Testis (tissue), 2 donors: ENCODE measurements at regions not wholly inside any gene's neighbourhood (a gene's known extent, or its start where the extent isn't known, plus 50 kb on each side); places are given as distances from the start of the nearest gene placed in this dataset.
"Not testable (repeated sequence)": the region's sequence is repeated elsewhere in the genome, so short reads cannot be mapped to it uniquely, and the experiment has no call there.

Source experiments
- DNase-seq: peaks from one replicate; pipeline ENCODE4 v3.0.0-alpha.2; 2019
- H3K27ac ChIP-seq, 2 donors: fragments of 200-600 bp; sonication (generic); one replicate each; pipeline ENCODE4 v1.5.1; 2019
- H3K27me3 ChIP-seq: fragments of 200-600 bp; sonication (generic); one replicate; pipeline ENCODE4 v1.5.1; 2019
- H3K36me3 ChIP-seq: fragments of 200-600 bp; sonication (generic); one replicate; pipeline ENCODE4 v1.5.1; 2017; ENCODE audit warnings: low read depth; ENCODE audit errors: missing control alignments
- H3K4me1 ChIP-seq: fragments of 200-600 bp; sonication (generic); one replicate; pipeline ENCODE4 v1.5.1; 2019
- H3K4me3 ChIP-seq, 2 donors: fragments of 200-600 bp; sonication (generic); one replicate each; pipeline ENCODE4 v1.5.1; 2017 to 2019
- H3K9me3 ChIP-seq: fragments of 200-600 bp; sonication (generic); one replicate; pipeline ENCODE4 v1.5.1; 2017
- POLR2A ChIP-seq: fragments of 450-650 bp; IDR thresholded peaks from one replicate; pipeline ENCODE4 v1.6.1; 2017; ENCODE audit warnings: antibody characterized with exemption, mild to moderate bottlenecking, moderate library complexity
- WGBS, 2 donors: methylation state at CpG; one replicate each; pipeline ENCODE4 v1.1.5; 2018; 5-methylcytosine and 5-hydroxymethylcytosine counted together
- intact Hi-C: fragments of 100-400 bp; cut with DNase I; formaldehyde crosslinking; loops from one replicate; pipeline ENCODE4 v1.15.1; 2023; ENCODE audit warnings: low total_unique reads
- TF ChIP-seq, protein P1 (sequence below), 3 experiments: fragments of 450-650 bp in 2 of 3; fragments of 200-600 bp in 1 of 3; sonication (generic) in 1 of 3; IDR thresholded peaks; one replicate each; pipeline ENCODE4 v1.5.1; 2016 to 2019; ENCODE audit warnings: antibody characterized with exemption in 3 of 3, mild to moderate bottlenecking in 2 of 3, moderate library complexity in 1 of 3

DNA sequence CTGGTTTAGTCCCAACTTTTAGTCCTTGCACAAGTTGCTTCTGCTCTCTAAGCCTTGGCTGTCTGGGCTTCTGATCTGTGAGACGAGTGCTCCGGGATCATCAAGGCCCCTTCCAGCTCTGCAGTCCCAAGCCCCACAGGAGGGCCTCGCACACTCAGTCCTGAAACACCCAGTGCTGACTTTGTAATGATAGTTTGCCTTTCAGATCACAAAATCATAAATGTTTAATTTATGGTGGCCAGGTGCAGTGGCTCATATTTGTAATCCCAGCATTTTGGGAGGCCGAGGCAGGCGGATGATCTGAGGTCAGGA, 95.9 kb upstream of the SLC25A48 start:
- Histone ChIP-seq H3K4me1 (peaks cover 10% of the 10 kb centered on the region), H3K4me3 (no peak overlapping the region), H3K27me3 (no peaks in the 10 kb centered on the region), H3K27ac (no peak overlapping the region), H3K36me3 (no peaks in the 10 kb centered on the region), H3K9me3 (no peaks in the 10 kb centered on the region)
- intact Hi-C loops, result no loop called here
- TF ChIP-seq, protein P1, sequence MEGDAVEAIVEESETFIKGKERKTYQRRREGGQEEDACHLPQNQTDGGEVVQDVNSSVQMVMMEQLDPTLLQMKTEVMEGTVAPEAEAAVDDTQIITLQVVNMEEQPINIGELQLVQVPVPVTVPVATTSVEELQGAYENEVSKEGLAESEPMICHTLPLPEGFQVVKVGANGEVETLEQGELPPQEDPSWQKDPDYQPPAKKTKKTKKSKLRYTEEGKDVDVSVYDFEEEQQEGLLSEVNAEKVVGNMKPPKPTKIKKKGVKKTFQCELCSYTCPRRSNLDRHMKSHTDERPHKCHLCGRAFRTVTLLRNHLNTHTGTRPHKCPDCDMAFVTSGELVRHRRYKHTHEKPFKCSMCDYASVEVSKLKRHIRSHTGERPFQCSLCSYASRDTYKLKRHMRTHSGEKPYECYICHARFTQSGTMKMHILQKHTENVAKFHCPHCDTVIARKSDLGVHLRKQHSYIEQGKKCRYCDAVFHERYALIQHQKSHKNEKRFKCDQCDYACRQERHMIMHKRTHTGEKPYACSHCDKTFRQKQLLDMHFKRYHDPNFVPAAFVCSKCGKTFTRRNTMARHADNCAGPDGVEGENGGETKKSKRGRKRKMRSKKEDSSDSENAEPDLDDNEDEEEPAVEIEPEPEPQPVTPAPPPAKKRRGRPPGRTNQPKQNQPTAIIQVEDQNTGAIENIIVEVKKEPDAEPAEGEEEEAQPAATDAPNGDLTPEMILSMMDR (IDR thresholded peaks at IDR 0.05), result no peak
- WGBS, 2 donors, result 89 to 97% methylated on average over 4 to 5 of the region's 5 CpGs
- DNase-seq, result no peak

DNA sequence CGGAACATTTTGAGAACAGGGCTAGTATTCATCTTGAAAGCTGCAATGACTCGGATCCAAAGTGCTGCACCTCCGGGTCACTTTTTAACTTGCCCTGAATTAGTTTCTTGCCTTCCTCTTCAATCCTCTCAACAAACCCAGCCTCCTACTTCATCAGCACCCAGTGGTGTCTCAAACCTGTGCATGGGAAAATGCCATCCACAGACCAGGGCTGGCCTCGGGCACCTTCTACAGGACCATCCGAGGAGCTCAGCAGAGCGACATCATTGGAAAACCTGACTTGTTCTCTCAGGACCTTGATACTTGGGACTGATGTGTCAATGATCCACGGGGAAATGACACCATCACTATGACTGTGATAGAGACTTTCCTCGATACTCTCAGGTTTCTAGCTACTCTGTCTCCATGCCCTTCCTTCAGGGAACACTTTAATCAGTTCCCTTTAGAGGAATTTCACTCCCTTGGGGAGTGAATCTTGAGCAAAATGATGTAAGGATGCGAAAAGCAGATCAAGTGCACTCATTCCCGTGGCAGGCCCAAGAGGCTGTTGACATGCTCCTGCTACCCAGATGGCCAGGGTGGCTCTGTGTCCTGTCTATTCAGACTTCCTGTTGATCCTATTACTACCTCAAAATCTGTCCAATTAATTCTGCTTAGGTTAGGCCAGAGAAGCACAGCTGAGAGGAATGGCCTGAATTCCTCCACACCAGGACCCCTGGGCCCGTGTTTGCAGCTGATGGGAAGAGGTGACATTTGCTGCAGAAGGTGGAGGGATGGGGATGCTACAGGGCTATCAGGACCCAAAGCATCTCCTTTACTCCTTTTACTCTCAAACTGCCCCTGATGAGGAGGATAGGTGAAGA, 96.5 kb upstream of the SLC25A48 start:
- DNase-seq, result no peak
- TF ChIP-seq, protein P1 (IDR thresholded peaks at IDR 0.05), result no peak
- TF ChIP-seq POLR2A, result no peak

DNA sequence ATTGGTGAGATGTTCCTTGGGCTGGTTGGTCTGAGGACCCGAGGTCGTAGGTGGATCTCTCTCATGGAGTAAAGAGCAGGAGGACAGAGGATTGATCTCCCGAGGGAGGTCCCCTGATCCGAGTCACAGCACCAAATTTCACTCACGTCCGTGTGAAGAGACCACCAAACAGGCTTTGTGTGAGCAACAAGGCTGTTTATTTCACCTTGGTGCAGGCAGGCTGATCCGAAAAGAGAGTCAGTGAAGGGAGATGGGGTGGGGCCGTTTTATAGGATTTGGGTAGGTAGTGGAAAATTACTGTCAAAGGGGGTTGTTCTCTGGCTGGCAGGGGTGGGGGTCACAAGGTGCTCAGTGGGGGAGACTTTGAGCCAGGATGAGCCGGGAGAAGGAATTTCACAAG, 97.5 kb upstream of the SLC25A48 start:
- H3K4me1 ChIP-seq, H3K27me3 ChIP-seq, intact Hi-C loops, H3K36me3 ChIP-seq, H3K27ac ChIP-seq, H3K4me3 ChIP-seq, H3K9me3 ChIP-seq, DNase-seq: not testable (repeated sequence)
- 86 to 90% methylated on average over 9 of the region's 9 CpGs for WGBS, 2 donors

More for the DNA sequence above, 96.5 kb upstream of the SLC25A48 start:
- H3K9me3 ChIP-seq, result no peaks in the 10 kb centered on the region
- H3K27me3 ChIP-seq, result no peaks in the 10 kb centered on the region
- no peak overlapping the region for H3K27ac ChIP-seq
- H3K4me3 ChIP-seq, result no peak overlapping the region
- H3K36me3 ChIP-seq, result no peaks in the 10 kb centered on the region
- 87 to 89% methylated on average over 11 of the region's 11 CpGs for WGBS, 2 donors
- H3K4me1 ChIP-seq, result peaks cover 10% of the 10 kb centered on the region
- intact Hi-C loops, result no loop called here

DNA sequence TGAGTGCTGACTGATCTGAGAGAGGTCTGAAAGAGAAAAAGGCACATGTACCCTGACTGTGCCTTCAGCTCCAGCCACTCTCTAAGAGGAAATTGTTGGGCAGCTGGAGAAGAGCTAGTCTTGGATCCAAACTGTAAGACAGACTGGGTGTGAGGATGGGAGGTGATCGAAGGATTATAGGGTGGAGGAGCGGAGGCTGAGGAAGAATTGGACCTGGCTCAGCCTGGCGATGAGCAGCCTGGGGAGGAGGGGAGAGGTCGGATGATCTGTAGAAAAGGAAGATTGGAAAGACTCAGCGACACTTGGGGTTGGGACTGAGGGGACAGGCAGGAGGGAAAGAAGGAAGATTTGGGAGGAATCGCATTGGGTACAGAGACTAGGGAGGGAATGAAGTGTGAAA, 98.6 kb upstream of the SLC25A48 start:
- DNase-seq, result no peak
- intact Hi-C loops, result no loop called here
- H3K36me3 ChIP-seq, result no peaks in the 10 kb centered on the region

DNA sequence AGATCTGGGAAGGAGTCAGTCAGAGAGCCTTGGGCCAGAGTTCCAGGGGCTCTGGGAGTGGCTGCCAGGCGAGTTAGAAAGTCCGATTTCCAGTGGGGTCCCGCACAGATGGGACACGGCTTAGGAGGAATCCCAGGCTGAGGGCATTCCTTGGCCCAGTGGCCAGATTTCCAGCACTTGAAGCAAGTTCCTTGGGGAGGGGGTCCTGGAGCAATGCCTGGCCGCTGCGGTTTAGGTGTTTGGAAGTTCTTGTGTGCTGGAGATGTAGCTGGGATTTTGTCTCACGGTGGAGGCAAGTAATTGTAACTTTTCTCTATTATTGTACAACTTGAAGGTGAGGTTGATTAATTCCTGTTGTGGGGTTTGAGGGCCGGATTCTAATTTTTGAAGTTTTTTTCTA, 99.5 kb upstream of the SLC25A48 start:
- H3K27me3 ChIP-seq, H3K36me3 ChIP-seq, intact Hi-C loops, H3K27ac ChIP-seq, H3K9me3 ChIP-seq, H3K4me1 ChIP-seq, DNase-seq, H3K4me3 ChIP-seq: not testable (repeated sequence)
- WGBS, 2 donors, result 88 to 91% methylated on average over 8 of the region's 8 CpGs

More for the DNA sequence above, 98.6 kb upstream of the SLC25A48 start:
- no peak for TF ChIP-seq POLR2A
- TF ChIP-seq, protein P1 (IDR thresholded peaks at IDR 0.05), result no peak
- H3K9me3 ChIP-seq, result no peaks in the 10 kb centered on the region
- WGBS, 2 donors, result 93% methylated on average over 6 of the region's 6 CpGs
- H3K4me1 ChIP-seq, result peaks cover 10% of the 10 kb centered on the region
- H3K4me3 ChIP-seq, result no peak overlapping the region
- H3K27ac ChIP-seq, result no peak overlapping the region
- no peaks in the 10 kb centered on the region for H3K27me3 ChIP-seq

DNA sequence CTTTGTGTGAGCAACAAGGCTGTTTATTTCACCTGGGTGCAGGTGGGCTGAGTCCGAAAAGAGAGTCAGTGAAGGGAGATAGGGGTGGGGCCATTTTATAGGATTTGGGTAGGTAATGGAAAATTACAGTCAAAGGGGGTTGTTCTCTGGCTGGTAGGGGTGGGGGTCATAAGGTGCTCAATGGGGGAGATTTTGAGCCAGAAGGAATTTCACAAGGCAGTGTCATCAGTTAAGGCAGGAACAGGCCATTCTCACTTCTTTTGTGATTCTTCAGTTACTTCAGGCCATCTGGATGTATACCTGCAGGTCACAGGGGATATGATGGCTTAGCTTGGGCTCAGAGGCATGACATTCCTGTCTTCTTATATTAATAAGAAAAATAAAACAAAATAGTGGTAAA, 103.4 kb upstream of the SLC25A48 start:
- WGBS, 2 donors, result 92 to 96% methylated on average over 1 of the region's 1 CpG
- H3K4me1 ChIP-seq, H3K36me3 ChIP-seq, H3K4me3 ChIP-seq, H3K27me3 ChIP-seq, DNase-seq, H3K27ac ChIP-seq, intact Hi-C loops, H3K9me3 ChIP-seq: not testable (repeated sequence)

DNA sequence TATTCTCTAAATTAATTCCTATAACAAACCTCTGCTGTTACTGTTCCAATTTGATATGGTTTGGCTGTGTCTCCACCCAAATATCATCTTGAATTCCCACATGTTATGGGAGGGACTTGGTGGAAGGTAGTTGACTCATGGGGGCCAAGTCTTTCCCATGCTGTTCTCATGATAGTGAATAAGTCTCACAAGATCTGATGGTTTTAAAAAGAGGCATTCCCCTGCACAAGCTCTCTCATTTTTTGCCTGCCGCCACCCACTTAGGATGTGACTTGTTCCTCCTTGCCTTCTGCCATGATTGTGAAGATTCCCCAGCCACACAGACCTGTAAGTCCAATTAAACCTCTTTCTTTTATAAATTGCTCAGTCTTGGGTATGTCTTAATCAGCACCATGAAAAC, 104.3 kb upstream of the SLC25A48 start:
- H3K36me3 ChIP-seq, intact Hi-C loops, DNase-seq, H3K9me3 ChIP-seq, H3K4me1 ChIP-seq, H3K27me3 ChIP-seq, H3K4me3 ChIP-seq, H3K27ac ChIP-seq: not testable (repeated sequence)
- 97 to 100% methylated on average over 1 of the region's 1 CpG for WGBS, 2 donors
